Neural cell (in vitro differentiated cells): ENCODE measurements at regions not wholly inside any gene's neighbourhood (a gene's known extent, or its start where the extent isn't known, plus 50 kb on each side); places are given as distances from the start of the nearest gene placed in this dataset.

Source experiments
- H2AFZ ChIP-seq: fragments of 200-600, 300-800 bp; sonication (generic), shearing (Covaris generic); 2 replicates; pipeline ENCODE4 v1.6.0; 2014; ENCODE audit warnings: low read depth, mild to moderate bottlenecking, antibody characterized with exemption, low read length, moderate library complexity
- H3F3A ChIP-seq: fragments of 200-600 bp; shearing (Covaris generic); 2 replicates; pipeline ENCODE4 v1.6.1; 2016; ENCODE audit warnings: mild to moderate bottlenecking, moderate library complexity, mixed read lengths, antibody characterized with exemption, low read length; ENCODE audit not compliant: insufficient read depth, poor library complexity, severe bottlenecking
- H3K27ac ChIP-seq: fragments of 200-600, 300-800 bp; sonication (generic), shearing (Covaris generic); 2 replicates; pipeline ENCODE4 v1.5.1; 2014; ENCODE audit warnings: mild to moderate bottlenecking, low read length, moderate library complexity
- H3K27me3 ChIP-seq: fragments of 300-800, 200-600 bp; sonication (generic), shearing (Covaris generic); 2 replicates; pipeline ENCODE4 v1.6.0; 2014; ENCODE audit warnings: mild to moderate bottlenecking, low read depth, low read length, moderate library complexity; ENCODE audit not compliant: insufficient read depth
- H3K36me3 ChIP-seq: fragments of 300-800, 200-600 bp; sonication (generic), shearing (Covaris generic); 2 replicates; pipeline ENCODE4 v1.5.1; 2014; ENCODE audit warnings: mild to moderate bottlenecking, antibody characterized with exemption, low read length, moderate library complexity; ENCODE audit not compliant: insufficient read depth
- H3K4me2 ChIP-seq: fragments of 300-800, 200-600 bp; sonication (generic), shearing (Covaris generic); 2 replicates; pipeline ENCODE4 v1.6.0; 2014; ENCODE audit warnings: mild to moderate bottlenecking, low read length
- H3K4me3 ChIP-seq: fragments of 300-800, 200-600 bp; sonication (generic), shearing (Covaris generic); 2 replicates; pipeline ENCODE4 v1.5.1; 2014; ENCODE audit warnings: mild to moderate bottlenecking, low read length, moderate library complexity
- H3K79me2 ChIP-seq: fragments of 200-600 bp; shearing (Covaris generic); replicated peaks from 2 replicates; pipeline ENCODE4 v1.6.0; 2014; ENCODE audit warnings: mild to moderate bottlenecking, low read length, moderate library complexity; ENCODE audit not compliant: insufficient read depth
- H3K9ac ChIP-seq: fragments of 300-800, 200-600 bp; sonication (generic), shearing (Covaris generic); 2 replicates; pipeline ENCODE4 v1.6.1; 2016; ENCODE audit warnings: mild to moderate bottlenecking, low read length, mixed read lengths
- H3K9me2 ChIP-seq: fragments of 200-600 bp; shearing (Covaris generic); 2 replicates; pipeline ENCODE4 v1.6.1; 2016; ENCODE audit warnings: mild to moderate bottlenecking, low read length, mixed read lengths; ENCODE audit not compliant: insufficient read depth
- H3K9me3 ChIP-seq: fragments of 200-600, 300-800 bp; sonication (generic), shearing (Covaris generic); 2 replicates; pipeline ENCODE4 v1.6.1; 2016; ENCODE audit warnings: mild to moderate bottlenecking, mixed run types, low read length, moderate library complexity, mixed read lengths
- H4K20me1 ChIP-seq: fragments of 200-600 bp; shearing (Covaris generic); 2 replicates; pipeline ENCODE4 v1.6.1; 2016; ENCODE audit warnings: mild to moderate bottlenecking, mixed run types; ENCODE audit not compliant: insufficient read depth
- CTCF ChIP-seq: fragments of 450-650 bp; IDR thresholded peaks from 2 replicates; pipeline ENCODE4 v1.5.1; 2014; ENCODE audit warnings: antibody characterized with exemption, mild to moderate bottlenecking, moderate library complexity; ENCODE audit not compliant: poor library complexity, severe bottlenecking
- EP300 ChIP-seq: fragments of 450-650 bp; conservative IDR thresholded peaks from 2 replicates; pipeline ENCODE4 v1.6.1; 2014; ENCODE audit warnings: antibody characterized with exemption, mild to moderate bottlenecking, moderate library complexity; ENCODE audit not compliant: poor library complexity, severe bottlenecking
- EZH2 ChIP-seq: fragments of 200-600, 300-800 bp; shearing (Covaris generic), sonication (generic); IDR thresholded peaks from 2 replicates; pipeline ENCODE4 v1.6.1; 2014; ENCODE audit warnings: antibody characterized with exemption, low read length, borderline replicate concordance, mild to moderate bottlenecking; ENCODE audit not compliant: insufficient read depth, poor library complexity, severe bottlenecking
- MXI1 ChIP-seq: fragments of 450-650 bp; conservative IDR thresholded peaks from 2 replicates; pipeline ENCODE4 v1.6.1; 2014; ENCODE audit warnings: antibody characterized with exemption, mild to moderate bottlenecking; ENCODE audit not compliant: poor library complexity, severe bottlenecking
- POLR2AphosphoS5 ChIP-seq: IDR thresholded peaks from 2 replicates; pipeline ENCODE4 v1.6.1; 2012
- RAD21 ChIP-seq: fragments of 450-650 bp; conservative IDR thresholded peaks from 2 replicates; pipeline ENCODE4 v1.6.1; 2014; ENCODE audit warnings: antibody characterized with exemption, mild to moderate bottlenecking, moderate library complexity
- SMC3 ChIP-seq: fragments of 450-650 bp; conservative IDR thresholded peaks from 2 replicates; pipeline ENCODE4 v1.6.1; 2014; ENCODE audit warnings: antibody characterized with exemption, mild to moderate bottlenecking, moderate library complexity; ENCODE audit not compliant: poor library complexity
- TAF1 ChIP-seq: IDR thresholded peaks from 2 replicates; pipeline ENCODE4 v1.6.1; 2012; ENCODE audit warnings: low read depth
- TF ChIP-seq, protein P1 (sequence below): IDR thresholded peaks from 2 replicates; pipeline ENCODE4 v1.6.1; 2012; ENCODE audit warnings: borderline replicate concordance

GRCh38 chr7:33850768-33851167 is 54.6 kb upstream of the BMPER start:
- H3K9me3 ChIP-seq: no peaks in the 10 kb centered on the region
- no peaks in the 10 kb centered on the region for H3F3A ChIP-seq
- H3K36me3 ChIP-seq: no peaks in the 10 kb centered on the region
- H3K4me3 ChIP-seq: no peak overlapping the region
- no peaks in the 10 kb centered on the region for H3K9me2 ChIP-seq
- TF ChIP-seq TAF1 (no peak), CTCF (no peak)
- TF ChIP-seq, protein P1, sequence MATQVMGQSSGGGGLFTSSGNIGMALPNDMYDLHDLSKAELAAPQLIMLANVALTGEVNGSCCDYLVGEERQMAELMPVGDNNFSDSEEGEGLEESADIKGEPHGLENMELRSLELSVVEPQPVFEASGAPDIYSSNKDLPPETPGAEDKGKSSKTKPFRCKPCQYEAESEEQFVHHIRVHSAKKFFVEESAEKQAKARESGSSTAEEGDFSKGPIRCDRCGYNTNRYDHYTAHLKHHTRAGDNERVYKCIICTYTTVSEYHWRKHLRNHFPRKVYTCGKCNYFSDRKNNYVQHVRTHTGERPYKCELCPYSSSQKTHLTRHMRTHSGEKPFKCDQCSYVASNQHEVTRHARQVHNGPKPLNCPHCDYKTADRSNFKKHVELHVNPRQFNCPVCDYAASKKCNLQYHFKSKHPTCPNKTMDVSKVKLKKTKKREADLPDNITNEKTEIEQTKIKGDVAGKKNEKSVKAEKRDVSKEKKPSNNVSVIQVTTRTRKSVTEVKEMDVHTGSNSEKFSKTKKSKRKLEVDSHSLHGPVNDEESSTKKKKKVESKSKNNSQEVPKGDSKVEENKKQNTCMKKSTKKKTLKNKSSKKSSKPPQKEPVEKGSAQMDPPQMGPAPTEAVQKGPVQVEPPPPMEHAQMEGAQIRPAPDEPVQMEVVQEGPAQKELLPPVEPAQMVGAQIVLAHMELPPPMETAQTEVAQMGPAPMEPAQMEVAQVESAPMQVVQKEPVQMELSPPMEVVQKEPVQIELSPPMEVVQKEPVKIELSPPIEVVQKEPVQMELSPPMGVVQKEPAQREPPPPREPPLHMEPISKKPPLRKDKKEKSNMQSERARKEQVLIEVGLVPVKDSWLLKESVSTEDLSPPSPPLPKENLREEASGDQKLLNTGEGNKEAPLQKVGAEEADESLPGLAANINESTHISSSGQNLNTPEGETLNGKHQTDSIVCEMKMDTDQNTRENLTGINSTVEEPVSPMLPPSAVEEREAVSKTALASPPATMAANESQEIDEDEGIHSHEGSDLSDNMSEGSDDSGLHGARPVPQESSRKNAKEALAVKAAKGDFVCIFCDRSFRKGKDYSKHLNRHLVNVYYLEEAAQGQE: no peak
- no peaks in the 10 kb centered on the region for H3K27me3 ChIP-seq
- no peaks in the 10 kb centered on the region for H4K20me1 ChIP-seq
- no peak overlapping the region for H3K9ac ChIP-seq
- no peak overlapping the region for H3K4me2 ChIP-seq
- H3K79me2 ChIP-seq: no peaks in the 10 kb centered on the region
- H2AFZ ChIP-seq: no peak overlapping the region
- H3K27ac ChIP-seq: no peak overlapping the region

DNA sequence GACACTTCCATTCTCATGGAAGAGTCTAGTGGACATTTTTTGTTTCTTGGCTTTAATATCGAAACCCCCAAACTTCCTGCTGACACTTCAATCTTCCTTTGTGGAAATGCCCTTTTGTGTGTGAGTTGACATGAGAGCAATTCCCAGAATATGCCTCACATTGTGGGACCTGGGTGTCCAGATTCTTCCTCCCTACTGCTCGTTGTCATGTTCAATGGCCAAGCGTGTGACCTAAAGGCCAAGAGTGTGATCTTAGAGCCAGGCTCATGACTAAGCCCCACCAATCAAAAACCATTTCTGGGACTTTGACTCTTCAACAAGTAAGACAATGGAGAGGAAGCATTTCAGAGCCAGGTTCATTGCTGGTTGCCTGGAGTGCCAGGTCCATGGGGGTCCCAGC is 52.5 kb upstream of the BMPER start:
- H3K27ac ChIP-seq: no peak overlapping the region
- H3K27me3 ChIP-seq: no peaks in the 10 kb centered on the region
- no peak overlapping the region for H2AFZ ChIP-seq
- H3K79me2 ChIP-seq: no peaks in the 10 kb centered on the region
- H3K9ac ChIP-seq: no peak overlapping the region
- no peak overlapping the region for H3K4me2 ChIP-seq
- no peaks in the 10 kb centered on the region for H3K9me3 ChIP-seq
- no peak overlapping the region for H3K4me3 ChIP-seq
- H3F3A ChIP-seq: no peaks in the 10 kb centered on the region
- no peak for TF ChIP-seq SMC3
- TF ChIP-seq TAF1: no peak
- no peak for TF ChIP-seq CTCF
- TF ChIP-seq EZH2: no peak
- no peak for TF ChIP-seq EP300
- no peak for TF ChIP-seq RAD21
- TF ChIP-seq MXI1: no peak
- no peak for TF ChIP-seq POLR2AphosphoS5
- TF ChIP-seq, protein P1: no peak
- no peaks in the 10 kb centered on the region for H3K36me3 ChIP-seq
- no peaks in the 10 kb centered on the region for H4K20me1 ChIP-seq
- no peaks in the 10 kb centered on the region for H3K9me2 ChIP-seq
